Ishikawa (cell line): ENCODE measurements at regions not wholly inside any gene's neighbourhood (a gene's known extent, or its start where the extent isn't known, plus 50 kb on each side); places are given as distances from the start of the nearest gene placed in this dataset.

Experiments used
- CEBPB ChIP-seq: IDR thresholded peaks from 2 replicates; pipeline ENCODE4 v1.6.1; 2012
- CREB1 ChIP-seq: IDR thresholded peaks from 2 replicates; pipeline ENCODE4 v1.6.1; 2012; ENCODE audit warnings: low read depth
- EGR1 ChIP-seq: IDR thresholded peaks from 2 replicates; pipeline ENCODE4 v1.6.1; 2012
- EP300 ChIP-seq: IDR thresholded peaks from 2 replicates; pipeline ENCODE4 v1.6.1; 2012; ENCODE audit warnings: borderline replicate concordance
- FOXM1 ChIP-seq: IDR thresholded peaks from 2 replicates; pipeline ENCODE4 v1.6.1; 2012; ENCODE audit warnings: low read depth, borderline replicate concordance
- MAX ChIP-seq: IDR thresholded peaks from 2 replicates; pipeline ENCODE4 v1.6.1; 2012
- RAD21 ChIP-seq: IDR thresholded peaks from 2 replicates; pipeline ENCODE4 v1.6.1; 2012; ENCODE audit warnings: low read depth
- REST ChIP-seq: IDR thresholded peaks from 2 replicates; pipeline ENCODE4 v1.6.1; 2012; ENCODE audit warnings: low read depth, mild to moderate bottlenecking
- TAF1 ChIP-seq: IDR thresholded peaks from 2 replicates; pipeline ENCODE4 v1.6.1; 2012; ENCODE audit warnings: low read depth, mild to moderate bottlenecking
- TCF12 ChIP-seq: IDR thresholded peaks from 2 replicates; pipeline ENCODE4 v1.6.1; 2012; ENCODE audit warnings: low read depth
- YY1 ChIP-seq: IDR thresholded peaks from 2 replicates; pipeline ENCODE4 v1.6.1; 2012; ENCODE audit warnings: low read depth
- ZBTB7A ChIP-seq: IDR thresholded peaks from 2 replicates; pipeline ENCODE4 v1.6.1; 2012; ENCODE audit warnings: low read depth

- TF ChIP-seq RAD21 (no peak), MAX (no peak), EP300 (no peak), FOXM1 (no peak), REST (no peak), TAF1 (no peak), YY1 (no peak), CEBPB (no peak), EGR1 (no peak), ZBTB7A (no peak), CREB1 (no peak), TCF12 (no peak)
These were observed 100.9 kb downstream of the TSEN15 start for GRCh38 chr1:184152434-184152898.
